Stimulated activated memory B cell treated with anti-CD40 and anti-IgM and Interleukin-4, amounts not matched to agents 10 μg/mL and 1 μg/mL and 100 μg/mL, for 72 hours (primary cell): ENCODE measurements at regions not wholly inside any gene's neighbourhood (a gene's known extent, or its start where the extent isn't known, plus 50 kb on each side); places are given as distances from the start of the nearest gene placed in this dataset.

Source experiments
- ATAC-seq: fragments of 150-1000 bp; cut with Tn5 transposase; 2 replicates; pipeline ENCODE4 v1.10.0; 2021
- H3K27ac Mint-ChIP-seq: one replicate; pipeline ENCODE4 v1.8.0; 2022; ENCODE audit warnings: mild to moderate bottlenecking, mixed read lengths
- H3K27me3 Mint-ChIP-seq: one replicate; pipeline ENCODE4 v1.8.0; 2022; ENCODE audit warnings: mixed read lengths
- H3K36me3 Mint-ChIP-seq: one replicate; pipeline ENCODE4 v1.8.0; 2022; ENCODE audit warnings: mixed read lengths
- H3K4me1 Mint-ChIP-seq: one replicate; pipeline ENCODE4 v1.8.0; 2022; ENCODE audit warnings: mixed read lengths
- H3K4me3 Mint-ChIP-seq: one replicate; pipeline ENCODE4 v1.8.0; 2022; ENCODE audit warnings: mild to moderate bottlenecking, moderate library complexity, mixed read lengths
- H3K9me3 Mint-ChIP-seq: one replicate; pipeline ENCODE4 v1.8.0; 2022; ENCODE audit warnings: mixed read lengths

DNA sequence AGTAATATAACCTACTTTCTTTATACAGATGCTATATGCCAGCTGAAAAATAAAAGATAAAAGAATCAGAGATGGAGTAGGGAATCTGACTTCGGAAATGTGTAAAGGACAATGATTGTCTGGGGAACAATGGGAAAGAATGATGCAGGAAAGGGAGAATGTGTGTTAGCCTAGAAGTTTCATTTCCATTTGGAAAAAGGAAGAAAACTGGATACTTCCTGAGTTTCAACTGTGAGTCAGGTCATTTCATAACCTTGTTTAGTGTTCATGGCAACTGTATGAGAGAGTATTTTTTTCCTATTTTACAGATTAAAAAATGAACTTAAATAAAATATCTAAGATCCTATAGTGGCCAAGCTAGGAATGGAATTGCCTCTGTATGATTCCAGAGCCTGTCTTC, 261.3 kb upstream of the NECTIN3 start:
- H3K4me3 Mint-ChIP-seq = no peak overlapping the region

GRCh38 chr3:110811050-110811449, 260.6 kb upstream of the NECTIN3 start:
- Mint-ChIP-seq H3K27me3 (no peaks in the 10 kb centered on the region), H3K4me1 (no peaks in the 10 kb centered on the region), H3K9me3 (no peaks in the 10 kb centered on the region), H3K4me3 (no peak overlapping the region), H3K36me3 (no peaks in the 10 kb centered on the region), H3K27ac (no peak overlapping the region)
- ATAC-seq = no peak

More for the DNA sequence above, 261.3 kb upstream of the NECTIN3 start:
- ATAC-seq = no peak
- H3K27ac Mint-ChIP-seq = no peak overlapping the region
- H3K36me3 Mint-ChIP-seq = no peaks in the 10 kb centered on the region
- no peaks in the 10 kb centered on the region for H3K4me1 Mint-ChIP-seq
- H3K27me3 Mint-ChIP-seq = no peaks in the 10 kb centered on the region
- no peaks in the 10 kb centered on the region for H3K9me3 Mint-ChIP-seq

DNA sequence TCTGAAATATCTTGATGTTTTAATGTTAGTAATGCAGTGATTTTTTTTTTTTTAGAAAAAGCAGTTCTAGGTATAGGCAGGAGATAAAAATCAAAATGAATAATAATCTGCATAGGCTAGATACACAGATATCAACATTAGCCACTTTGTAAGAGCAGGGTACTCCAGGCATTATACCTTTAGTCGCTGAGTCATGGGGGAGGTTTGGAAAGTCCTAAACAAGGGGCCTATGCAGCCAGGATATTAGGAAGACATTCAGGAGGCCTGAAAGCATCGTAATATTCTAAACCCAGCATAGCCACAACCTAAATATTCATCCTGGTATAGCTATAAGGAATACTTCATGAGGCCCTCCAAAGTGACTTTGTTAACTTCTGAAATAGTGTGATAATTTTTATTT, 258.1 kb upstream of the NECTIN3 start:
- Mint-ChIP-seq H3K27me3 (no peaks in the 10 kb centered on the region), H3K4me1 (no peaks in the 10 kb centered on the region), H3K9me3 (no peaks in the 10 kb centered on the region), H3K4me3 (no peak overlapping the region), H3K36me3 (no peaks in the 10 kb centered on the region), H3K27ac (no peak overlapping the region)
- ATAC-seq = no peak

DNA sequence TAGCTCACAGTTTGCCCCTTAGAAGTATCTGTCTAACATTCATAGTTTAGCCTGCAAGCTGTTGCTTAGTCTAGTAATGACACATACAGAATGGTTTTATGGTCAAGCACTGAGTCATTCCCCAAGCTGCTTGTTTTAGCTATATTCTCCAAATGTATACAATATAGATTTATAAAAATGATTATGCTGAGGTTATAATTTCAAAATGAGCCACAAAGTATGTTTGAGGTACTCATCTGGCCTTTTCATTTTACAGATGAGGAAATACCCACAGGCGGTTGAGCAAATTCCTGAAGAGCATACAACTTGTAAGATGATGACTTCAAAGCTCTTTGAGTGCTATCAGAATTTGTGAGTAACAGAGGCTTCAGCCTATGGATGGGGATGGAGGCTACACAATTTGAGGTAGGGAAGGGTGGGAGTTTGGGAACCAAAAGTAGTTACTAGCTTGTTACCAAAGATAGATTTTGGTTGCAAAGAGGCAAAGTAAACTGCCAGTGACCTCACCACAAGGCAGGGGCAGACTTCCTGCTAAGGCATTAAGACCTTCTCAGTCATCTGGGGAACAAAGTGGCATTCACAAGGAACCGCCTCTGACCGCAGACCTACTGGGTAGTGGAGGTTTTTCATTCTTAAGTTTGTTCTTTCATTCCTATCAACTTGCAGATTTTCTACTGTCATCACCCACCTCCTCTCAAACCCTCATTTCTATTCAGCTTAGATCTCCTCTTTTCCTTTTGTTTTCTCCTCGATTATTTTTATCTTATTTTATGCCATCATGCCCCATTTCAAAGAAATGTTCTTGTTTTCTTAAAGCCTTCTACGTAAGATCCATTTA, 257.2 kb upstream of the NECTIN3 start:
- Mint-ChIP-seq H3K27me3 (no peaks in the 10 kb centered on the region), H3K36me3 (no peaks in the 10 kb centered on the region), H3K27ac (no peak overlapping the region), H3K4me3 (no peak overlapping the region), H3K9me3 (no peaks in the 10 kb centered on the region), H3K4me1 (no peaks in the 10 kb centered on the region)
- ATAC-seq = no peak

DNA sequence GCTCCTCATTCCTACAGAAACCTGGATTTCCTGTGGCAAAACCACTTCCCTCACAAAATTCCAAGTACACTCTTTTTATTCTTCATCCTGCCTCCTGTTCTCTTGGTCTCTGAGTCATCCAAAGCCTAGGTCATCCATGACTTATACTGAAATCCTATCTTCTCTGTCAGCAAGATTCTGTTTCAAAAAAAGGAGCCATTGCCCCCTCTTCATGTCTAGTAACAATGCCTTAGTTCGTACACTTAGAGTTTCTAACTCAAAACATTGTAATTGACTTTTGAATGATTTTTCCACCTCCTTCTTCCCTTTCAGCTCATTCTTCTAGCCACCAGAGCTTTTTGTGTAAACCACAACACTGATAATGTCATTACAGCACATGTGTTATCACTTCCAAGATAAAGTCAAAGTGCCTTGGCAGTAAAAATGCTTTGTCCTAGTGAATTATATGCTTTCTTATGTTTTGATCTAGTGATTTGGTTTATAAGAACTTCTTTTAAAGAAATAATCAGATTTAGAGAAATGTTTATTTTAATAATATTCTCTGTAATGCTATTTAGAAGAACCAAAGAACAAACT, 256.5 kb upstream of the NECTIN3 start:
- ATAC-seq = no peak
- Mint-ChIP-seq H3K36me3 (no peaks in the 10 kb centered on the region), H3K27ac (no peak overlapping the region), H3K9me3 (no peaks in the 10 kb centered on the region), H3K4me3 (no peak overlapping the region), H3K27me3 (no peaks in the 10 kb centered on the region), H3K4me1 (no peaks in the 10 kb centered on the region)

DNA sequence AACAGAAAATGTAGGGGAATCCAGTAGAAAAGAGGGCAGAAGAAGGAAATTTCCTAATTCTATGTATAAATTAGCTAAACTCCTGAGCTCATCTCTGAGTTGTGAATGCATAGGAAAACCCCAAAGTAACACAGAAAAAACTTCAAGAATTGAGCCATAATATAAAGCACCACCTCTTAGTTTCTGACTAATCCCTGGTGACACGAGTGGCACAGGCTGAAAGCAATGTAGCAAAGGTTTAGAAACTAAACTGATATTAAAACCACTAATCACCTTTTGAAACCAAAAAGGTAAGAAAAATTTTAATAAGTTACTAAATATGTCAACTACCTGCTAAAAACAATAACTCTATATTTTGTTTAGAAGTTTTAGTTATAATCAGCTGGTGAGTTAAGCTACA, 255.6 kb upstream of the NECTIN3 start:
- ATAC-seq = no peak
- Mint-ChIP-seq H3K4me1 (no peaks in the 10 kb centered on the region), H3K36me3 (no peaks in the 10 kb centered on the region)

GRCh38 chr3:110821586-110821985, 250.0 kb upstream of the NECTIN3 start:
- Mint-ChIP-seq H3K4me1 (no peaks in the 10 kb centered on the region), H3K4me3 (no peak overlapping the region), H3K27me3 (no peaks in the 10 kb centered on the region), H3K36me3 (no peaks in the 10 kb centered on the region), H3K9me3 (peaks cover 4% of the 10 kb centered on the region), H3K27ac (no peak overlapping the region)
- no peak for ATAC-seq

More for the DNA sequence above, 255.6 kb upstream of the NECTIN3 start:
- no peak overlapping the region for H3K27ac Mint-ChIP-seq
- no peaks in the 10 kb centered on the region for H3K27me3 Mint-ChIP-seq
- H3K4me3 Mint-ChIP-seq = no peak overlapping the region
- no peaks in the 10 kb centered on the region for H3K9me3 Mint-ChIP-seq

- no peak overlapping the region for H3K4me3 Mint-ChIP-seq
- H3K9me3 Mint-ChIP-seq = peaks cover 7% of the 10 kb centered on the region
- ATAC-seq = no peak
- no peaks in the 10 kb centered on the region for H3K4me1 Mint-ChIP-seq
- H3K27ac Mint-ChIP-seq = no peak overlapping the region
- no peaks in the 10 kb centered on the region for H3K27me3 Mint-ChIP-seq
- H3K36me3 Mint-ChIP-seq = no peaks in the 10 kb centered on the region
These were observed 248.6 kb upstream of the NECTIN3 start for GRCh38 chr3:110822971-110823370.

- no peak for ATAC-seq
- Mint-ChIP-seq H3K27me3 (no peaks in the 10 kb centered on the region), H3K36me3 (no peaks in the 10 kb centered on the region), H3K27ac (no peak overlapping the region), H3K9me3 (peaks cover 8% of the 10 kb centered on the region), H3K4me1 (no peaks in the 10 kb centered on the region), H3K4me3 (no peak overlapping the region)
These were observed 224.6 kb upstream of the NECTIN3 start for GRCh38 chr3:110846971-110847370.

DNA sequence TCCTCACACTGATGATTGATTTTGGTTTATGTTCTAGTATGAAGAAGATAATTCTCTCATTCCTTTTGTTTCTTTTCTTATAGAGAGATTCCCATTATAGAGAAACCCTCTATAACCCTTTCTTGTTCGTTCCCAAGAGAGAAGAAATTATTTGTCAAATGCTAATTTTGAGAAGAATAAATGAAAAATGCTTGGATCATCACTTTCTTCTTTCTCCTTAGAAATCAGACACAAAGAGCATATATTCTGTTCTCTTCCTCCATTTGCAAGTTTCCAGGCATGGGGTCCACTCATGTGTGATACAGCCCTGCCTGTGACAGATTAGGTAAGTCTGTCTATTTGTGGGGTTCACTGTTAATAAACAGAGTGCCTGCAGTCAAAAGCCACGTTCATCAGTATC, 222.6 kb upstream of the NECTIN3 start:
- peaks cover 6% of the 10 kb centered on the region for H3K9me3 Mint-ChIP-seq
- ATAC-seq = no peak

DNA sequence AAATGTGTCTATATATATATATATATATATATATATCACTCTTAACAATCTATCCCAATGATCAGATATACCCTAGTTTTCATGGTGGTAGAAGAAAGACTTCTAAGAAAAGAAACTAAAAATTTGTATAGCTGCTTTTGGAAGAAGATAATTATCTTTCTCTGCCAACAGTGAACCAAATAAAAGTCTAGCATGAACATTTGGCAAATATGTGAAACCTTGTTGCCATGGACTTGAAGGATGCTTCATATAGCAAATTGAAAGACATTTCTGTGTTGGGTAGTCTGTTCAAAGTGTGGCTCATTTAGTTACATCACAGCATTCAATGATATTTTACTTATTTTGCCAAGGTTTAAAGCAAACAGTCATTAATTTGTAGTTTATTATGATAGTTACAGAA, 219.9 kb upstream of the NECTIN3 start:
- Mint-ChIP-seq H3K27ac (no peak overlapping the region), H3K4me1 (no peaks in the 10 kb centered on the region)

More for the DNA sequence above, 222.6 kb upstream of the NECTIN3 start:
- H3K27ac Mint-ChIP-seq = no peak overlapping the region
- no peaks in the 10 kb centered on the region for H3K4me1 Mint-ChIP-seq
- H3K36me3 Mint-ChIP-seq = no peaks in the 10 kb centered on the region
- H3K27me3 Mint-ChIP-seq = no peaks in the 10 kb centered on the region
- H3K4me3 Mint-ChIP-seq = no peak overlapping the region

DNA sequence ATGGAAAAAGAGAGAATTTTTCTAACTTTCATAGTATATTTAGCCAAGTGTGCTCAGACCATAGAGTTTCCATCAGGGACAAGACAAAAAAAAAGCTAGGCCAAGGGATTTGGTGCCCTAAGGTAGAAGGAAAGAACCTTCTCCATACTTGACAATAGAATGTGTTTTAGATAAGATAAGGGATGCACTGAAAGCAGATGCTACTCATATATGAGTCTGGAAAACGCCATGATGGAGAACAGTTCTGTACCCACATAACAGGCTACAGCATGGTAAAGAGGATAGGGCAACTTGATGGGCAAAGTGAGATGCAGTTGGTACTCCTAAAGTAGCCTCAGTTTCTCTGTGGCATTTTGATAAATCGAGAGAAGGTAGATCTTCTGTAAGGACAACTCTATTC, 216.4 kb upstream of the NECTIN3 start:
- H3K9me3 Mint-ChIP-seq = peaks cover 3% of the 10 kb centered on the region
- ATAC-seq = no peak
- H3K4me1 Mint-ChIP-seq = no peaks in the 10 kb centered on the region
- H3K27ac Mint-ChIP-seq = no peak overlapping the region
- no peaks in the 10 kb centered on the region for H3K36me3 Mint-ChIP-seq
- no peaks in the 10 kb centered on the region for H3K27me3 Mint-ChIP-seq
- H3K4me3 Mint-ChIP-seq = no peak overlapping the region

More for the DNA sequence above, 219.9 kb upstream of the NECTIN3 start:
- no peak for ATAC-seq
- H3K27me3 Mint-ChIP-seq = no peaks in the 10 kb centered on the region
- H3K36me3 Mint-ChIP-seq = no peaks in the 10 kb centered on the region
- H3K4me3 Mint-ChIP-seq = no peak overlapping the region
- H3K9me3 Mint-ChIP-seq = peaks cover 3% of the 10 kb centered on the region

- no peaks in the 10 kb centered on the region for H3K9me3 Mint-ChIP-seq
- H3K36me3 Mint-ChIP-seq = no peaks in the 10 kb centered on the region
- no peaks in the 10 kb centered on the region for H3K4me1 Mint-ChIP-seq
- no peak overlapping the region for H3K27ac Mint-ChIP-seq
- ATAC-seq = no peak
- H3K27me3 Mint-ChIP-seq = no peaks in the 10 kb centered on the region
- H3K4me3 Mint-ChIP-seq = no peak overlapping the region
These were observed 214.7 kb upstream of the NECTIN3 start for GRCh38 chr3:110856916-110857315.

DNA sequence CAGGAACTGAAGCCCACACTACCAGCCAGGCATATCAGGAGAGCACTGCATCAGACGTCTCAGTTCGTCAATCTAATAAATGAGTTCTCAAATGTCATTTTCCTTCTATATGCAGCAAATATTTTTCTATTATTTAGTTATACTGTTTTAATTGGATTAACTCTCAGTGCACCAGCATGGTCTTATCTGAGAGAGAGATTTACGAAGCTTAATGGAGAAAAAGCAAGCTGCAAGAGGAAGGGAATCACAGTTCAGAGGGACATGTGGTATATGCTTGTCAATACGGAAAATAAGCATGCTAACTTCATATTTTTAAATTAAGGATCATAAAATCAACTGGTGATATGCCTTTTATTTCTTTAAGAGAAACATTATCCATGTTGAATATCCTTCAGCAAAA, 213.1 kb upstream of the NECTIN3 start:
- ATAC-seq = no peak
- no peak overlapping the region for H3K4me3 Mint-ChIP-seq
- no peaks in the 10 kb centered on the region for H3K27me3 Mint-ChIP-seq
- H3K4me1 Mint-ChIP-seq = no peaks in the 10 kb centered on the region
- no peaks in the 10 kb centered on the region for H3K36me3 Mint-ChIP-seq
- H3K27ac Mint-ChIP-seq = no peak overlapping the region
- no peaks in the 10 kb centered on the region for H3K9me3 Mint-ChIP-seq

GRCh38 chr3:110859336-110859735, 212.3 kb upstream of the NECTIN3 start:
- Mint-ChIP-seq H3K27ac (no peak overlapping the region), H3K4me3 (no peak overlapping the region), H3K4me1 (no peaks in the 10 kb centered on the region), H3K36me3 (no peaks in the 10 kb centered on the region), H3K9me3 (no peaks in the 10 kb centered on the region), H3K27me3 (no peaks in the 10 kb centered on the region)
- ATAC-seq = no peak

DNA sequence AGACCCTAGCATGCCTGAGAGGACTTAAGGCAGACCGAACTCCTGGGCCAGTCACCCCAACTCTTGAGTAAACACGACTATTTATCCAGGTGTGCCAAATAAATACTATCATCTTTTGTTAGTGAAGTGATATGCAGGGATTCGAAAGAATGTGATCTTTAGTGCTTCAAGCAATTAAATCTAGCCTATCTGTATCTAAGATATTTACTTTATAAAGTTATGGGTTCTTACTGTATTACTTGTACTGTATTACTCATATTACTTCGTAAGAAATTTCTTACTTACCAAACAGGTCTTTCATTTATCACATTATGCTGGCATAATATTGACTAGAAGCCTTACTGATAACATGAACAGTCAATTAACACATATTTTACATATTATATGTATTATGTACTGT, 211.6 kb upstream of the NECTIN3 start:
- H3K27ac Mint-ChIP-seq = no peak overlapping the region
- H3K4me1 Mint-ChIP-seq = no peaks in the 10 kb centered on the region
- H3K9me3 Mint-ChIP-seq = no peaks in the 10 kb centered on the region
- ATAC-seq = no peak
- no peaks in the 10 kb centered on the region for H3K27me3 Mint-ChIP-seq
- no peak overlapping the region for H3K4me3 Mint-ChIP-seq
- H3K36me3 Mint-ChIP-seq = no peaks in the 10 kb centered on the region
